Aorta (tissue), 5 donors: ENCODE measurements at regions not wholly inside any gene's neighbourhood (a gene's known extent, or its start where the extent isn't known, plus 50 kb on each side); places are given as distances from the start of the nearest gene placed in this dataset.
"Not testable (repeated sequence)": the region's sequence is repeated elsewhere in the genome, so short reads cannot be mapped to it uniquely, and the experiment has no call there.

ENCODE experiments used
- ATAC-seq: fragments of 200-7000 bp; cut with Tn5 transposase; one replicate; pipeline ENCODE4 v1.9.1; 2022; ENCODE audit warnings: moderate library complexity; ENCODE audit not compliant: low FRiP score
- DNase-seq, 2 donors: peaks; one replicate each; pipeline ENCODE4 v3.0.0-alpha.2; 2020
- H3K27ac ChIP-seq, 2 donors: one replicate each; pipeline ENCODE4 v1.5.1; 2013; ENCODE audit warnings: low read length in 2 of 2, mild to moderate bottlenecking in 2 of 2, moderate library complexity in 2 of 2, control low read depth in 1 of 2, inconsistent platforms in 1 of 2, low read depth in 1 of 2
- H3K27me3 ChIP-seq, 2 donors: one replicate each; pipeline ENCODE4 v1.6.1; 2013; ENCODE audit warnings: control low read depth in 1 of 2, low read length in 1 of 2, mild to moderate bottlenecking in 1 of 2, moderate library complexity in 1 of 2; ENCODE audit not compliant: insufficient read depth in 2 of 2, control insufficient read depth in 1 of 2
- H3K36me3 ChIP-seq, 2 donors: one replicate each; pipeline ENCODE4 v1.6.1; 2013; ENCODE audit warnings: control low read depth in 1 of 2, low read length in 1 of 2, mild to moderate bottlenecking in 1 of 2; ENCODE audit not compliant: insufficient read depth in 2 of 2, control insufficient read depth in 1 of 2
- H3K4me1 ChIP-seq, 2 donors: one replicate each; pipeline ENCODE4 v1.6.1; 2013; ENCODE audit warnings: low read length in 2 of 2, control low read depth in 1 of 2, mild to moderate bottlenecking in 1 of 2, moderate library complexity in 1 of 2; ENCODE audit not compliant: insufficient read depth in 2 of 2, control insufficient read depth in 1 of 2
- H3K4me3 ChIP-seq, 2 donors: one replicate each; pipeline ENCODE4 v1.5.1; 2013; ENCODE audit warnings: low read length in 2 of 2, control low read depth in 1 of 2, mild to moderate bottlenecking in 1 of 2
- H3K9me3 ChIP-seq: one replicate; pipeline ENCODE4 v1.6.1; 2013; ENCODE audit warnings: mild to moderate bottlenecking, low read length; ENCODE audit not compliant: control insufficient read depth
- WGBS, 2 donors: extraction: QIAGEN DNeasy Blood & Tissue Kit; methylation state at CpG; one replicate each; pipeline ENCODE4 v1.1.7; 2013; 5-methylcytosine and 5-hydroxymethylcytosine counted together
- intact Hi-C, 2 donors: fragments of 100-400 bp; cut with DNase I; formaldehyde crosslinking; loops; one replicate each; pipeline versions ENCODE4 v1.14.2 to v1.15.0; 2022
- donor health status: healthy with polysubstance abuse.
- donor health status: Bipolar disorder and iron deficiency.
- donor health status: DM: no; HTN: no; CAD: no.
- donor health status: DM: no; HTN: no; CAD: no.
- donor health status: DM: yes; HTN: yes; CAD: no.

DNA sequence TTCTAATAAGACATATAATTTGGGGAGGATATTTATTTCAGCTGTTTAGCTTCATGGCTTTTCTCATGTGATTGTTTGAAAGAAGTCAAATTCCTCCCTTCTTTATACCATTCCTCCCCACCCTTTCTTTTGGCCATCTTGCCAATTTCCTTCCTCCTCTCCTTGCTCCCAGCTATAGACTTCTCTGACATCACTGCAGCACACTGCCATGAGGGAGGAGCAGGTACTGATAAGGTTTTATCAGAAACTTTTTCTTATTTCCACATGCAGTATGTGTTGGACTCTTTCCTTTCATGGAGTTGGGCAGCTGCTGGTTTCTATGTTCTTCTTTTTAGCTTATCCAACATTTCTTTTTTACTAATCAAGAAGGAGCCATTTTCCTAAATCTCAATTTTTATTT is 481.7 kb upstream of the NR3C2 start:
- Histone ChIP-seq H3K27ac (no peak overlapping the region), H3K4me1 (no peaks in the 10 kb centered on the region), H3K36me3 (no peaks in the 10 kb centered on the region), H3K27me3 (no peaks in the 10 kb centered on the region), H3K9me3 (no peaks in the 10 kb centered on the region), H3K4me3 (no peak overlapping the region)
- intact Hi-C loops, result no loop called here
- no peak for ATAC-seq
- no peak for DNase-seq

DNA sequence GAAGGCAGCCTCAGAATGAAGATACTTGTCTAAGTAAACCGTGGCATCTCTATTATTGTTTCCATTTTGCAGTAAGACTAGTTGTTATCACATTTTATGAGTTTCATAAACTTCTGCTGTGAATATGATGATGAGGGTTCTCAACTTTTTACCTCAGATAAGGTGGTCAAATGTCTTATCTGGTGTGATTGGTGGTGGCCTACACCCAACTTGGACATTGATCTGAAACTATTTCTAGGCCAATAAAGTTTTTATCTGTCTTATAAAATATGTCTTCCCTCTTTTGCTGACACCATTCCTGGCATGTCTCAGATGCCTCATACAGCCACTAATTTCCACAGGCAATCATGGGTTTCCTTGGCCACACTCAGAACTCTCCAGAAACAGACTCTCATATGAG is 480.3 kb upstream of the NR3C2 start:
- 84 to 91% methylated on average over 1 of the region's 1 CpG for WGBS, 2 donors
- intact Hi-C loops, result no loop called here

DNA sequence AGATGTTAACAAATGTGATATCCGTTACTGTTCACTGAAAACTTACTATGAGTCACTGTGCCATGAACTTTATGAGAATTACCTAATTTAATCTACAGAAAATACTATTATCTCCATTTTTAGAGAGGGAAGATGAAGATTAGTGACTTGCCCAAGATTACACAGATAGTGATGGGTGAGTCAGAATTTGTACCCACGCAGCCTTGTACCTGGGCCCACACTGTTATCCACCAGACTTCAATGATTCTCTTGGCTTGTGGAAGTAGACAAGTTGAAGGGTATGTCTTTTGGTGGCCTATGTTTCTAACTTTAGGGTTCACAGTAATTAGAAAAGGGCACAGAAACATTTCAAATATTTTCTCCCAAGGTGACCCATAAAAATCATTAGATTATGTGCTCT is 472.5 kb upstream of the NR3C2 start:
- Histone ChIP-seq H3K4me3 (no peak overlapping the region), H3K9me3 (no peaks in the 10 kb centered on the region), H3K27me3 (no peaks in the 10 kb centered on the region), H3K4me1 (no peaks in the 10 kb centered on the region), H3K36me3 (no peaks in the 10 kb centered on the region), H3K27ac (no peak overlapping the region)
- DNase-seq (no peak), ATAC-seq (no peak)
- 78 to 84% methylated on average over 2 of the region's 2 CpGs for WGBS, 2 donors
- intact Hi-C loops, result no loop called here

More for the DNA sequence above, 480.3 kb upstream of the NR3C2 start:
- DNase-seq (no peak), ATAC-seq (no peak)
- Histone ChIP-seq H3K27me3 (no peaks in the 10 kb centered on the region), H3K4me1 (no peaks in the 10 kb centered on the region), H3K36me3 (no peaks in the 10 kb centered on the region), H3K4me3 (no peak overlapping the region), H3K9me3 (no peaks in the 10 kb centered on the region), H3K27ac (no peak overlapping the region)

GRCh38 chr4:148914301-148914700 is 472.1 kb upstream of the NR3C2 start:
- Histone ChIP-seq H3K9me3 (no peaks in the 10 kb centered on the region), H3K4me3 (no peak overlapping the region), H3K36me3 (no peaks in the 10 kb centered on the region), H3K27me3 (no peaks in the 10 kb centered on the region), H3K4me1 (no peaks in the 10 kb centered on the region), H3K27ac (no peak overlapping the region)
- ATAC-seq (no peak), DNase-seq (no peak)
- intact Hi-C loops, result no loop called here
- 84 to 86% methylated on average over 10 of the region's 10 CpGs for WGBS, 2 donors

- Histone ChIP-seq H3K4me1 (no peaks in the 10 kb centered on the region), H3K4me3 (no peak overlapping the region), H3K27ac (no peak overlapping the region), H3K27me3 (no peaks in the 10 kb centered on the region), H3K36me3 (no peaks in the 10 kb centered on the region), H3K9me3 (no peaks in the 10 kb centered on the region)
- ATAC-seq (no peak), DNase-seq (no peak)
- intact Hi-C loops, result no loop called here
Measured at GRCh38 chr4:148903388-148903787, 461.2 kb upstream of the NR3C2 start.

DNA sequence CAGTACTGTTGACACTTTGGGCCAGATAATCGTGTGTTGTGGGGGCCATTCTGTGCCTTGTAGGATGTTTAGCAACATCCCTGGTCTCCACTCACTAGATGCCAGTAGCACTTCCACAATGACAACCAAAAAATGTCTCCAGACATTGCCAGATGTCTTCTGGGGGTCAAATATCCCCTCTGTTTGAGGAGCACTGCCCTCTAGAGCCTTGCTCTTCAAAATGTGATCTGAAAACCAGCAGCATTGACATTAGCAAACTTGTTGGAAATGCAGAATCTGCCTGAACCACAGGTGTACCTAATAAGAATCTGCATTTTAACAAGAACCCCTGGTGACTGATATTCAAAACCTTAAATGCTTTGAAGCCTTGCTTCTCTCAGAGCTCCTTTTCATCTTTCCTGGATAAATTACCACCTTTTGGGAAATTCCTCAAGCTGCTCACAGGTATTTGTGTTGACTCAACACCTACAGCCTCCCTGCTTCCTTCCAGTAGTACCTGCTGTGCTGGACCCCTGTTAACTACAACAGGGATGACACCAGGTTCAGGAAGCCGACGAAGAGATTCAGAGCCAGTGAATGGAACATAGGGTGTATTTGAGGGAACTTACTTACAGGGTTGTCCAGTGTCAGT is 459.0 kb upstream of the NR3C2 start:
- DNase-seq, result no peak
- intact Hi-C loops, result no loop called here
- WGBS, 2 donors, result 46 to 58% methylated on average over 3 of the region's 3 CpGs

DNA sequence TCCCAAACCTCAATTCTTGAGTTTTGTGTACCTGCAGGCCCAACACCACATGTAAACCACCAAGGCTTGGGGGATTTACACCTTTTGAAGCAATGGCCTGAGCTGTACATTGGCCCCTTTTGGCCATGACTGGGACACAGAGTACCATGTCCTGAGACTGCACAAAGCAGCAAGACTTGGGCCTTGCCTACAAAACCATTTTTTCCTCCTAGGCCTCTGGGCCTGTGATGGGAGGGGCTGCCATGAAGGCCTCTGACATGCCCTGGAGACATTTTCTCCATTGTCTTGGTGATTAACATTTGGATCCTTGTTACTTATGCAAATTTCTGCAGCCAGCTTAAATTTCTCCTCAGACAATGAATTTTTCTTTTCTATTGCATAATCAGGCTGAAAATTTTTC is 455.9 kb upstream of the NR3C2 start:
- H3K36me3 ChIP-seq, H3K27me3 ChIP-seq, H3K9me3 ChIP-seq, H3K4me3 ChIP-seq, ATAC-seq, DNase-seq, intact Hi-C loops, H3K4me1 ChIP-seq, H3K27ac ChIP-seq: not testable (repeated sequence)

More for the DNA sequence above, 459.0 kb upstream of the NR3C2 start:
- no peak for ATAC-seq
- no peak overlapping the region for H3K4me3 ChIP-seq
- no peaks in the 10 kb centered on the region for H3K27me3 ChIP-seq
- H3K9me3 ChIP-seq, result peaks cover 4% of the 10 kb centered on the region
- H3K36me3 ChIP-seq, result no peaks in the 10 kb centered on the region
- H3K27ac ChIP-seq, result no peak overlapping the region
- no peaks in the 10 kb centered on the region for H3K4me1 ChIP-seq

- ATAC-seq (no peak), DNase-seq (no peak)
- H3K4me1 ChIP-seq, result no peaks in the 10 kb centered on the region
- H3K27me3 ChIP-seq, result no peaks in the 10 kb centered on the region
- intact Hi-C loops, result no loop called here
- H3K27ac ChIP-seq, result no peak overlapping the region
- H3K9me3 ChIP-seq, result peaks cover 3% of the 10 kb centered on the region
- no peak overlapping the region for H3K4me3 ChIP-seq
- H3K36me3 ChIP-seq, result no peaks in the 10 kb centered on the region
- WGBS, 2 donors, result 42 to 50% methylated on average over 3 of the region's 3 CpGs
Measured at GRCh38 chr4:148893095-148893494, 450.9 kb upstream of the NR3C2 start.

GRCh38 chr4:148883891-148884290 is 441.7 kb upstream of the NR3C2 start:
- intact Hi-C loops, result no loop called here
- no peak for ATAC-seq
- WGBS, 2 donors, result 69 to 70% methylated on average over 3 of the region's 3 CpGs
- no peaks in the 10 kb centered on the region for H3K9me3 ChIP-seq
- H3K36me3 ChIP-seq, result no peaks in the 10 kb centered on the region
- H3K4me3 ChIP-seq, result no peak overlapping the region
- H3K27me3 ChIP-seq, result no peaks in the 10 kb centered on the region
- no peak for DNase-seq
- no peak overlapping the region for H3K27ac ChIP-seq
- no peaks in the 10 kb centered on the region for H3K4me1 ChIP-seq
